C4-2B (cell line): ENCODE measurements at regions not wholly inside any gene's neighbourhood (a gene's known extent, or its start where the extent isn't known, plus 50 kb on each side); places are given as distances from the start of the nearest gene placed in this dataset.

ENCODE experiments used
- ZFX ChIP-seq: fragments of 450-650 bp; IDR thresholded peaks from 2 replicates; pipeline ENCODE4 v1.6.1; 2017
- TF ChIP-seq, protein P1 (sequence below): fragments of 450-650 bp; conservative IDR thresholded peaks from 2 replicates; pipeline ENCODE4 v1.5.1; 2017; ENCODE audit warnings: mild to moderate bottlenecking

GRCh38 chr10:90136731-90137316, 435.4 kb downstream of the KIF20B start:
- TF ChIP-seq, protein P1, sequence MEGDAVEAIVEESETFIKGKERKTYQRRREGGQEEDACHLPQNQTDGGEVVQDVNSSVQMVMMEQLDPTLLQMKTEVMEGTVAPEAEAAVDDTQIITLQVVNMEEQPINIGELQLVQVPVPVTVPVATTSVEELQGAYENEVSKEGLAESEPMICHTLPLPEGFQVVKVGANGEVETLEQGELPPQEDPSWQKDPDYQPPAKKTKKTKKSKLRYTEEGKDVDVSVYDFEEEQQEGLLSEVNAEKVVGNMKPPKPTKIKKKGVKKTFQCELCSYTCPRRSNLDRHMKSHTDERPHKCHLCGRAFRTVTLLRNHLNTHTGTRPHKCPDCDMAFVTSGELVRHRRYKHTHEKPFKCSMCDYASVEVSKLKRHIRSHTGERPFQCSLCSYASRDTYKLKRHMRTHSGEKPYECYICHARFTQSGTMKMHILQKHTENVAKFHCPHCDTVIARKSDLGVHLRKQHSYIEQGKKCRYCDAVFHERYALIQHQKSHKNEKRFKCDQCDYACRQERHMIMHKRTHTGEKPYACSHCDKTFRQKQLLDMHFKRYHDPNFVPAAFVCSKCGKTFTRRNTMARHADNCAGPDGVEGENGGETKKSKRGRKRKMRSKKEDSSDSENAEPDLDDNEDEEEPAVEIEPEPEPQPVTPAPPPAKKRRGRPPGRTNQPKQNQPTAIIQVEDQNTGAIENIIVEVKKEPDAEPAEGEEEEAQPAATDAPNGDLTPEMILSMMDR, result no peak
- no peak for TF ChIP-seq ZFX
